ENCODE measurements at regions not wholly inside any gene's neighbourhood (a gene's known extent, or its start where the extent isn't known, plus 50 kb on each side); places are given as distances from the start of the nearest gene placed in this dataset.

DNA sequence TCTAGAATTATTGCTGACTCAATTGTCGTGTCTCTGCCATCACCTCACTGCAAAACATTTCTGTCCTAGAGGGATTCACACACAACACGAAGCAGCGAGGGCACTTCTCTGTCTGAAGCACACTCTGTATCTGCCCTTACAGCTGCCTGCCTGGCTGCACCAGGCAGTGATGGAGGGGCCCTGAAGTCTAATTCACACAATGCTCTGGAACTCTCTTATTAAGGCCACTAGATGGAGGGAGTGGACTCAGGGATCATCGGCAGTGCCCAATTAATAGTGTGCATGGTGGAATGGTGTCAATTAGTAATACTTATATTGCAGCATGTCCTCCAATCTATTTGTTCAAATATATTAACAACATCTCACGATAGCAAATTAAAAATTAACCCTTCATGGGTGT lies 157.5 kb upstream of the MAP1B start:
- H3K4me1 ChIP-seq (ENCODE audit: control insufficient read depth, extremely low read depth, insufficient read depth, low read length), result no peaks in the 10 kb centered on the region
- H3K27me3 ChIP-seq (ENCODE audit: control insufficient read depth, insufficient read depth, low read length), result peaks cover 5% of the 10 kb centered on the region
- no peak overlapping the region for H2AFZ ChIP-seq (ENCODE audit: low read length)
- no peaks in the 10 kb centered on the region for H4K20me1 ChIP-seq (ENCODE audit: control insufficient read depth, extremely low read depth, insufficient read depth, low read length)
- H3K27ac ChIP-seq (ENCODE audit: insufficient read depth, low read length), result no peak overlapping the region
- no peak for DNase-seq (ENCODE audit: low read depth in 2 of 2)
- no peak overlapping the region for H3K4me3 ChIP-seq (replicated peaks in 1 of 4; ENCODE audit: control extremely low read depth in 1 of 4, insufficient read depth in 1 of 4, low read depth in 3 of 4, low read length in 4 of 4)
- no peak for TF ChIP-seq EZH2 (IDR thresholded peaks at IDR 0.05; ENCODE audit: low read length, missing control alignments)
- TF ChIP-seq, protein P1, sequence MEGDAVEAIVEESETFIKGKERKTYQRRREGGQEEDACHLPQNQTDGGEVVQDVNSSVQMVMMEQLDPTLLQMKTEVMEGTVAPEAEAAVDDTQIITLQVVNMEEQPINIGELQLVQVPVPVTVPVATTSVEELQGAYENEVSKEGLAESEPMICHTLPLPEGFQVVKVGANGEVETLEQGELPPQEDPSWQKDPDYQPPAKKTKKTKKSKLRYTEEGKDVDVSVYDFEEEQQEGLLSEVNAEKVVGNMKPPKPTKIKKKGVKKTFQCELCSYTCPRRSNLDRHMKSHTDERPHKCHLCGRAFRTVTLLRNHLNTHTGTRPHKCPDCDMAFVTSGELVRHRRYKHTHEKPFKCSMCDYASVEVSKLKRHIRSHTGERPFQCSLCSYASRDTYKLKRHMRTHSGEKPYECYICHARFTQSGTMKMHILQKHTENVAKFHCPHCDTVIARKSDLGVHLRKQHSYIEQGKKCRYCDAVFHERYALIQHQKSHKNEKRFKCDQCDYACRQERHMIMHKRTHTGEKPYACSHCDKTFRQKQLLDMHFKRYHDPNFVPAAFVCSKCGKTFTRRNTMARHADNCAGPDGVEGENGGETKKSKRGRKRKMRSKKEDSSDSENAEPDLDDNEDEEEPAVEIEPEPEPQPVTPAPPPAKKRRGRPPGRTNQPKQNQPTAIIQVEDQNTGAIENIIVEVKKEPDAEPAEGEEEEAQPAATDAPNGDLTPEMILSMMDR (conservative IDR thresholded peaks at IDR 0.05 in 1 of 2, IDR thresholded peaks at IDR 0.05 in 1 of 2; ENCODE audit: low read depth in 1 of 2, low read length in 2 of 2), result no peak
- H3K4me2 ChIP-seq (ENCODE audit: extremely low read depth, insufficient read depth, low read length), result no peak overlapping the region
- H3K79me2 ChIP-seq (ENCODE audit: control insufficient read depth, insufficient read depth, low read length), result no peaks in the 10 kb centered on the region
- no peak overlapping the region for H3K9ac ChIP-seq (ENCODE audit: insufficient read depth, low read length)
- no peaks in the 10 kb centered on the region for H3K9me3 ChIP-seq (ENCODE audit: control insufficient read depth, insufficient read depth, low read depth, low read length)
- H3K36me3 ChIP-seq (ENCODE audit: control insufficient read depth, insufficient read depth, low read length), result no peaks in the 10 kb centered on the region

GRCh38 chr5:71953866-71954265 lies 153.4 kb upstream of the MAP1B start:
- H3K4me1 ChIP-seq (ENCODE audit: control insufficient read depth, extremely low read depth, insufficient read depth, low read length), result no peaks in the 10 kb centered on the region
- no peak overlapping the region for H3K4me2 ChIP-seq (ENCODE audit: extremely low read depth, insufficient read depth, low read length)
- TF ChIP-seq EZH2 (IDR thresholded peaks at IDR 0.05; ENCODE audit: low read length, missing control alignments), result no peak
- H4K20me1 ChIP-seq (ENCODE audit: control insufficient read depth, extremely low read depth, insufficient read depth, low read length), result no peaks in the 10 kb centered on the region
- H3K9me3 ChIP-seq (ENCODE audit: control insufficient read depth, insufficient read depth, low read depth, low read length), result no peaks in the 10 kb centered on the region
- no peak overlapping the region for H3K27ac ChIP-seq (ENCODE audit: insufficient read depth, low read length)
- H3K36me3 ChIP-seq (ENCODE audit: control insufficient read depth, insufficient read depth, low read length), result no peaks in the 10 kb centered on the region
- peaks cover 5% of the 10 kb centered on the region for H3K27me3 ChIP-seq (ENCODE audit: control insufficient read depth, insufficient read depth, low read length)
- H2AFZ ChIP-seq (ENCODE audit: low read length), result no peak overlapping the region
- no peak overlapping the region for H3K4me3 ChIP-seq (replicated peaks in 1 of 4; ENCODE audit: control extremely low read depth in 1 of 4, insufficient read depth in 1 of 4, low read depth in 3 of 4, low read length in 4 of 4)
- H3K9ac ChIP-seq (ENCODE audit: insufficient read depth, low read length), result no peak overlapping the region
- no peaks in the 10 kb centered on the region for H3K79me2 ChIP-seq (ENCODE audit: control insufficient read depth, insufficient read depth, low read length)
- DNase-seq (ENCODE audit: low read depth in 2 of 2), result no peak

DNA sequence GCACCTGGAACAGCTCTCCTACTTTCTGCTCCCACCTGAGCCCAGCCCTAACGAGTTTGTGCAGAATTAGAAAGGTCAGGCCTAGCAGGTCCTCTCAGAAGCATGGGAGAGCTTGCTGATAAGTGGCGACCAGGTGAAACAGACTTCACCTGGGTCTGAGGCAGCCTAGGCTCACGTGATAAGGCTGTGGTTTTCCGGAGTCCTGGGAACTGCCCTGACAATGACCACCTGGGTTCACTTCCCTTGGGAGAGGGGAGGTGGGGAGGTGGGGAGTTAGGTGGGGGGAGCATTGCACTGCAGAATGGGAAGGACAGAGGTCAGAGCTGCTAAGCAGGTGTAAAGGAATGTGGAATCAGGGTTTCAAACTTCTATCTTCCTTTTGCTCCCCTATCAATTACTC lies 152.9 kb upstream of the MAP1B start:
- Histone ChIP-seq H3K9ac (ENCODE audit: insufficient read depth, low read length) (no peak overlapping the region), H3K27me3 (ENCODE audit: control insufficient read depth, insufficient read depth, low read length) (peaks cover 5% of the 10 kb centered on the region), H4K20me1 (ENCODE audit: control insufficient read depth, extremely low read depth, insufficient read depth, low read length) (no peaks in the 10 kb centered on the region), H3K9me3 (ENCODE audit: control insufficient read depth, insufficient read depth, low read depth, low read length) (no peaks in the 10 kb centered on the region), H3K79me2 (ENCODE audit: control insufficient read depth, insufficient read depth, low read length) (no peaks in the 10 kb centered on the region), H3K4me1 (ENCODE audit: control insufficient read depth, extremely low read depth, insufficient read depth, low read length) (no peaks in the 10 kb centered on the region), H3K4me3 (replicated peaks in 1 of 4; ENCODE audit: control extremely low read depth in 1 of 4, insufficient read depth in 1 of 4, low read depth in 3 of 4, low read length in 4 of 4) (no peak overlapping the region), H2AFZ (ENCODE audit: low read length) (no peak overlapping the region), H3K36me3 (ENCODE audit: control insufficient read depth, insufficient read depth, low read length) (no peaks in the 10 kb centered on the region), H3K4me2 (ENCODE audit: extremely low read depth, insufficient read depth, low read length) (no peak overlapping the region), H3K27ac (ENCODE audit: insufficient read depth, low read length) (no peak overlapping the region)
- DNase-seq (ENCODE audit: low read depth in 2 of 2), result no peak
- TF ChIP-seq EZH2 (IDR thresholded peaks at IDR 0.05; ENCODE audit: low read length, missing control alignments), result no peak
- TF ChIP-seq, protein P1 (conservative IDR thresholded peaks at IDR 0.05 in 1 of 2, IDR thresholded peaks at IDR 0.05 in 1 of 2; ENCODE audit: low read depth in 1 of 2, low read length in 2 of 2), result no peak
